ENCODE measurements at regions not wholly inside any gene's neighbourhood (a gene's known extent, or its start where the extent isn't known, plus 50 kb on each side); places are given as distances from the start of the nearest gene placed in this dataset.
A peak's percentile ranks its signal among the peaks of the same experiment; 100 is the strongest.
"Not testable (repeated sequence)": the region's sequence is repeated elsewhere in the genome, so short reads cannot be mapped to it uniquely, and the experiment has no call there.

GRCh38 chr3:157582637-157582973 lies 79.4 kb upstream of the VEPH1 start:
- DNase-seq: no peak

GRCh38 chr3:157581956-157582636 lies 78.9 kb upstream of the VEPH1 start:
- not testable (repeated sequence) for DNase-seq

- peak in 2 of 3 donors; percentile 20 to 53 for DNase-seq
Observed at GRCh38 chr3:157581371-157581770, 78.2 kb upstream of the VEPH1 start.

- DNase-seq: no peak
Observed at GRCh38 chr3:157578181-157578580, 75.0 kb upstream of the VEPH1 start.

GRCh38 chr3:157574531-157574930 lies 71.3 kb upstream of the VEPH1 start:
- DNase-seq: no peak

- no peak for DNase-seq
Observed at GRCh38 chr3:157573780-157574378, 70.7 kb upstream of the VEPH1 start.

GRCh38 chr3:157573281-157573680 lies 70.1 kb upstream of the VEPH1 start:
- peak in 1 of 3 donors; percentile 16 for DNase-seq

GRCh38 chr3:157572559-157573270 lies 69.5 kb upstream of the VEPH1 start:
- peak in 2 of 3 donors; percentile 20 to 24 for DNase-seq

- DNase-seq: no peak
Observed at GRCh38 chr3:157566596-157566995, 63.4 kb upstream of the VEPH1 start.

GRCh38 chr3:157559401-157559800 lies 56.2 kb upstream of the VEPH1 start:
- DNase-seq: no peak

Measured in muscle of back (tissue), 3 donors.